IMR-90 (cell line): ENCODE measurements at regions not wholly inside any gene's neighbourhood (a gene's known extent, or its start where the extent isn't known, plus 50 kb on each side); places are given as distances from the start of the nearest gene placed in this dataset.

Experiments used
- MXI1 ChIP-seq: IDR thresholded peaks from 2 replicates; pipeline ENCODE4 v1.6.1; 2012; ENCODE audit warnings: low read depth, mild to moderate bottlenecking, low read length, moderate library complexity, borderline replicate concordance
- POLR2A ChIP-seq: IDR thresholded peaks from 2 replicates; pipeline ENCODE4 v1.6.1; 2012; ENCODE audit warnings: mild to moderate bottlenecking, low read depth, low read length
- RAD21 ChIP-seq: IDR thresholded peaks from 2 replicates; pipeline ENCODE4 v1.6.1; 2012; ENCODE audit warnings: low read length, improper control_type of control experiment
- RCOR1 ChIP-seq: IDR thresholded peaks from 2 replicates; pipeline ENCODE4 v1.6.1; 2012; ENCODE audit warnings: mild to moderate bottlenecking, low read length, improper control_type of control experiment; ENCODE audit not compliant: insufficient replicate concordance
- RFX5 ChIP-seq: IDR thresholded peaks from 2 replicates; pipeline ENCODE4 v1.8.0; 2012; ENCODE audit warnings: low read depth, mild to moderate bottlenecking, low read length, moderate library complexity
- SMC3 ChIP-seq: fragments of 150-350 bp; IDR thresholded peaks from 2 replicates; pipeline ENCODE4 v1.6.1; 2016; ENCODE audit warnings: low read depth, mild to moderate bottlenecking, antibody characterized with exemption, low read length, moderate library complexity
- TF ChIP-seq, protein P1 (sequence below): conservative IDR thresholded peaks from 2 replicates; pipeline ENCODE4 v1.5.1; 2012; ENCODE audit warnings: mild to moderate bottlenecking, low read depth, low read length, improper control_type of control experiment
- TF ChIP-seq, protein P2 (sequence below): fragments of 150-350 bp; IDR thresholded peaks from 2 replicates; pipeline ENCODE4 v1.6.1; 2016; ENCODE audit warnings: low read depth, mild to moderate bottlenecking, low read length, moderate library complexity, borderline replicate concordance

DNA sequence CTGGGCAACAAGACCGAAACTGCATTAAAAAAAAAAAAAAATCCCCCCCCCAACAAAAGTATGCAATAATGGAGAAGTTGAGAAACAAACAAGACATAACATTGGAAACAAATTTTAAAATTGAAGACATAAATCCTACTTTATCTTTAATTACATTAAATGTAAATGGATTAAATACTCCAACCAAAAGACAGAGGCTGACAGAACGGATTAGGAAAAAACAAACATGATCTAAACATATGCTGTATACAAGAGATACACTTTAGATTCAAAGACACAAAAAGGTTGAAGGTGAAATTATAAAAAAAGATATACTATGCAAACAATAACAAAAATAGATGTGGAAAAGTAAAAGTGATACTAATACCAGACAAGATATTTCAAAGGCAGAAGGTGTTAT lies 350.8 kb upstream of the RGPD4 start:
- no peak for TF ChIP-seq RCOR1
- TF ChIP-seq, protein P1, sequence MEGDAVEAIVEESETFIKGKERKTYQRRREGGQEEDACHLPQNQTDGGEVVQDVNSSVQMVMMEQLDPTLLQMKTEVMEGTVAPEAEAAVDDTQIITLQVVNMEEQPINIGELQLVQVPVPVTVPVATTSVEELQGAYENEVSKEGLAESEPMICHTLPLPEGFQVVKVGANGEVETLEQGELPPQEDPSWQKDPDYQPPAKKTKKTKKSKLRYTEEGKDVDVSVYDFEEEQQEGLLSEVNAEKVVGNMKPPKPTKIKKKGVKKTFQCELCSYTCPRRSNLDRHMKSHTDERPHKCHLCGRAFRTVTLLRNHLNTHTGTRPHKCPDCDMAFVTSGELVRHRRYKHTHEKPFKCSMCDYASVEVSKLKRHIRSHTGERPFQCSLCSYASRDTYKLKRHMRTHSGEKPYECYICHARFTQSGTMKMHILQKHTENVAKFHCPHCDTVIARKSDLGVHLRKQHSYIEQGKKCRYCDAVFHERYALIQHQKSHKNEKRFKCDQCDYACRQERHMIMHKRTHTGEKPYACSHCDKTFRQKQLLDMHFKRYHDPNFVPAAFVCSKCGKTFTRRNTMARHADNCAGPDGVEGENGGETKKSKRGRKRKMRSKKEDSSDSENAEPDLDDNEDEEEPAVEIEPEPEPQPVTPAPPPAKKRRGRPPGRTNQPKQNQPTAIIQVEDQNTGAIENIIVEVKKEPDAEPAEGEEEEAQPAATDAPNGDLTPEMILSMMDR, result no peak
- TF ChIP-seq RAD21, result no peak
- TF ChIP-seq POLR2A, result no peak
- no peak for TF ChIP-seq SMC3
- TF ChIP-seq, protein P2, sequence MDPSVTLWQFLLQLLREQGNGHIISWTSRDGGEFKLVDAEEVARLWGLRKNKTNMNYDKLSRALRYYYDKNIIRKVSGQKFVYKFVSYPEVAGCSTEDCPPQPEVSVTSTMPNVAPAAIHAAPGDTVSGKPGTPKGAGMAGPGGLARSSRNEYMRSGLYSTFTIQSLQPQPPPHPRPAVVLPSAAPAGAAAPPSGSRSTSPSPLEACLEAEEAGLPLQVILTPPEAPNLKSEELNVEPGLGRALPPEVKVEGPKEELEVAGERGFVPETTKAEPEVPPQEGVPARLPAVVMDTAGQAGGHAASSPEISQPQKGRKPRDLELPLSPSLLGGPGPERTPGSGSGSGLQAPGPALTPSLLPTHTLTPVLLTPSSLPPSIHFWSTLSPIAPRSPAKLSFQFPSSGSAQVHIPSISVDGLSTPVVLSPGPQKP, result no peak
- TF ChIP-seq RFX5, result no peak
- no peak for TF ChIP-seq MXI1
